Breast epithelium (tissue), 4 donors: ENCODE measurements at regions not wholly inside any gene's neighbourhood (a gene's known extent, or its start where the extent isn't known, plus 50 kb on each side); places are given as distances from the start of the nearest gene placed in this dataset.

Experiments used
- DNase-seq, 2 donors: peaks; one replicate each; pipeline ENCODE4 v3.0.0-alpha.2; 2019; ENCODE audit warnings: low spot score in 2 of 2
- H3K27ac ChIP-seq, 2 donors: fragments of 200-600 bp; sonication (generic) in 1 of 2; one replicate each; pipeline ENCODE4 v1.5.1; 2016 to 2019; ENCODE audit warnings: mild to moderate bottlenecking in 1 of 2
- H3K27me3 ChIP-seq, 2 donors: fragments of 200-600 bp; sonication (generic) in 1 of 2; one replicate each; pipeline versions ENCODE4 v1.5.1 to v1.6.0; 2017 to 2019; ENCODE audit warnings: control low read depth in 1 of 2, mild to moderate bottlenecking in 1 of 2
- H3K36me3 ChIP-seq: fragments of 200-600 bp; one replicate; pipeline ENCODE4 v1.5.1; 2019
- H3K4me1 ChIP-seq, 2 donors: fragments of 200-600 bp; sonication (generic); one replicate each; pipeline ENCODE4 v1.5.1; 2016 to 2019; ENCODE audit warnings: control low read depth in 1 of 2
- H3K4me3 ChIP-seq, 3 donors: fragments of 200-600 bp; sonication (generic); 1 replicate in 2 of 3; 2 replicates in 1 of 3; pipeline ENCODE4 v1.5.1; 2016 to 2019; ENCODE audit warnings: mild to moderate bottlenecking in 3 of 3, moderate library complexity in 2 of 3
- H3K9me3 ChIP-seq, 2 donors: fragments of 200-600 bp; sonication (generic) in 1 of 2; one replicate each; pipeline ENCODE4 v1.5.1; 2016 to 2019; ENCODE audit warnings: control low read depth in 1 of 2
- POLR2A ChIP-seq: fragments of 450-650 bp; IDR thresholded peaks from one replicate; pipeline ENCODE4 v1.6.1; 2016; ENCODE audit warnings: antibody characterized with exemption, mild to moderate bottlenecking, moderate library complexity
- POLR2AphosphoS5 ChIP-seq, 3 donors: sonication (generic); formaldehyde crosslinking; IDR thresholded peaks; one replicate each; pipeline ENCODE4 v1.6.1; 2017; ENCODE audit warnings: antibody characterized with exemption in 3 of 3
- intact Hi-C: fragments of 100-400 bp; cut with DNase I; formaldehyde crosslinking; loops from one replicate; pipeline ENCODE4 v1.15.1; 2023; ENCODE audit warnings: low total_unique reads
- TF ChIP-seq, protein P1 (sequence below), 3 donors: fragments of 450-650 bp; IDR thresholded peaks; one replicate each; pipeline ENCODE4 v1.5.1; 2016 to 2017; ENCODE audit warnings: antibody characterized with exemption in 3 of 3, mild to moderate bottlenecking in 3 of 3, moderate library complexity in 3 of 3

DNA sequence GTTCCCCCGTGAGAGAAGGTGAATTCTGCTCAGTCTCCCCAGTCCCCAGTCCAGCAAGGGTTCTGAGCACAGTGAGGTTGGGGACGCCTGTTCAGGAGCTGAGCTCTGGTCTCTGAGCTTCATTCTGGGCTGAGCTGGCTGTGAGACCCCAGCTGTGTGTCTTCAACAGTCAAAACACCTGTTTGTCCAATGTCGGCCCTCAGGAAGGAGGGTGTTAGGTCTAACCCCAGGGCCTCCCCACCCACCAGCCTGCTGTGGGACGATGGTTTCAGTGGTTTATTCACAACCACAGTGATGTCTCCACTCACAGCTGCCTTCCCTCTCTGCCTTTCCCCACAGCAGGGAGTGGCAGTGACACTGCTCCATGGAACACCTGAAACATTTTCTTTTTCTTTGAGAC, 1282.9 kb downstream of the TBC1D22A start:
- DNase-seq, result no peak
- Histone ChIP-seq H3K36me3 (no peaks in the 10 kb centered on the region), H3K9me3 (no peaks in the 10 kb centered on the region), H3K27ac (no peak overlapping the region), H3K27me3 (peaks cover 0 to 26% of the 10 kb centered on the region in 2 donors), H3K4me3 (no peak overlapping the region), H3K4me1 (no peaks in the 10 kb centered on the region)
- TF ChIP-seq, protein P1, sequence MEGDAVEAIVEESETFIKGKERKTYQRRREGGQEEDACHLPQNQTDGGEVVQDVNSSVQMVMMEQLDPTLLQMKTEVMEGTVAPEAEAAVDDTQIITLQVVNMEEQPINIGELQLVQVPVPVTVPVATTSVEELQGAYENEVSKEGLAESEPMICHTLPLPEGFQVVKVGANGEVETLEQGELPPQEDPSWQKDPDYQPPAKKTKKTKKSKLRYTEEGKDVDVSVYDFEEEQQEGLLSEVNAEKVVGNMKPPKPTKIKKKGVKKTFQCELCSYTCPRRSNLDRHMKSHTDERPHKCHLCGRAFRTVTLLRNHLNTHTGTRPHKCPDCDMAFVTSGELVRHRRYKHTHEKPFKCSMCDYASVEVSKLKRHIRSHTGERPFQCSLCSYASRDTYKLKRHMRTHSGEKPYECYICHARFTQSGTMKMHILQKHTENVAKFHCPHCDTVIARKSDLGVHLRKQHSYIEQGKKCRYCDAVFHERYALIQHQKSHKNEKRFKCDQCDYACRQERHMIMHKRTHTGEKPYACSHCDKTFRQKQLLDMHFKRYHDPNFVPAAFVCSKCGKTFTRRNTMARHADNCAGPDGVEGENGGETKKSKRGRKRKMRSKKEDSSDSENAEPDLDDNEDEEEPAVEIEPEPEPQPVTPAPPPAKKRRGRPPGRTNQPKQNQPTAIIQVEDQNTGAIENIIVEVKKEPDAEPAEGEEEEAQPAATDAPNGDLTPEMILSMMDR (IDR thresholded peaks at IDR 0.05), result no peak
- TF ChIP-seq POLR2A, result no peak
- no peak for TF ChIP-seq POLR2AphosphoS5 (IDR thresholded peaks at IDR 0.05)
- intact Hi-C loops, result no loop called here

DNA sequence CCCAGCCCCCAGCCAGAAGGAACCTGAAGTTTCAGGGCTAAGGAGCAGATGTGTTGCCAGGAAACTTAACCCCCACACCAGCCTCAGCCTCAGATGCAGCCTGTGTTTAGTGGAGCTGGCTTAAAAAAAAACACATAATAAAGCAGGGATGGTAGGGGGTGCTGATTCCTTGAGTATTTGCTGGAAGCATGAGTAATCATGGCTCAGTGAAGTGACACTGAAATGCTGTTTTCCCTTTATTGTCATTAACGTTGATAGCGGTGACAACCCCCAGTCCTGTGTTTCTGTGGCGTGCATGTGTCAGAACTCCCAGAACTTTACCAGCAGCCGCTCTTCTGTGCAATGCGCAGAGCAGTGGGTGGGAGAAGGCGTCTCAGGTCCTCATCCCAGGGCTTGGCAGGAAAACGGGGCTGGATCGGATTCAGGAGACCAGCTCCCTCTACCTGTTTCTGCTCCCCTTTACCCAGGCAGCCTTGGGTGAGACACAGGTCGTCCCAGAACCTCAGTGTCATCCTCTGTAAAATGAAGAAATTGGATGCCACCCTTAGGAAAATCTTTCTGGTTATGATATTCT, 1282.1 kb downstream of the TBC1D22A start:
- H3K4me1 ChIP-seq, result no peaks in the 10 kb centered on the region
- no peaks in the 10 kb centered on the region for H3K9me3 ChIP-seq
- peaks cover 0 to 26% of the 10 kb centered on the region in 2 donors for H3K27me3 ChIP-seq
- TF ChIP-seq POLR2AphosphoS5 (IDR thresholded peaks at IDR 0.05), result no peak
- TF ChIP-seq POLR2A, result no peak
- TF ChIP-seq, protein P1 (IDR thresholded peaks at IDR 0.05), result no peak
- no peak overlapping the region for H3K4me3 ChIP-seq
- DNase-seq, result no peak
- no peak overlapping the region for H3K27ac ChIP-seq
- intact Hi-C loops, result no loop called here
- no peaks in the 10 kb centered on the region for H3K36me3 ChIP-seq

DNA sequence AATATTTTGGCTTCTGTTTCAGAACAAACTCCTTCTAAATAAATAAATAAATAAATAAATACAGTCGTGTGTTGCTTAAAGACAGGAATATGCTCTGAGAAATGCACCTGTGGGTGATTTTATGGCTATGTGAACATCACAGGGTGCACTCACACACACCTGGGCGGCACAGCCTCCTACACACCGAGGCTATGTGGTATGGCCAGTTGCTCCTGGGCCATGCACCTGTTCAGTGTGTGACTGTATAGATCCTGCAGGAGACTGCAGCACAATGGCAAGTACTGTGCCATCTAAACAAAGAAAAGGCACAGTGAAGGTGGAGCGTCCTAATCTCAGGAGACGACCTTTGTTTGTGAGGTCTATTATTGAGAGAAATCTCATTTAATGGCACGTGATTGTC, 1281.1 kb downstream of the TBC1D22A start:
- no peak for DNase-seq
- H3K4me3 ChIP-seq, result no peak overlapping the region
- H3K36me3 ChIP-seq, result no peaks in the 10 kb centered on the region
- intact Hi-C loops, result no loop called here
- no peaks in the 10 kb centered on the region for H3K9me3 ChIP-seq
- TF ChIP-seq, protein P1 (IDR thresholded peaks at IDR 0.05), result no peak
- no peak for TF ChIP-seq POLR2A
- no peak for TF ChIP-seq POLR2AphosphoS5 (IDR thresholded peaks at IDR 0.05)
- H3K27ac ChIP-seq, result no peak overlapping the region
- peaks cover 0 to 26% of the 10 kb centered on the region in 2 donors for H3K27me3 ChIP-seq
- no peaks in the 10 kb centered on the region for H3K4me1 ChIP-seq

DNA sequence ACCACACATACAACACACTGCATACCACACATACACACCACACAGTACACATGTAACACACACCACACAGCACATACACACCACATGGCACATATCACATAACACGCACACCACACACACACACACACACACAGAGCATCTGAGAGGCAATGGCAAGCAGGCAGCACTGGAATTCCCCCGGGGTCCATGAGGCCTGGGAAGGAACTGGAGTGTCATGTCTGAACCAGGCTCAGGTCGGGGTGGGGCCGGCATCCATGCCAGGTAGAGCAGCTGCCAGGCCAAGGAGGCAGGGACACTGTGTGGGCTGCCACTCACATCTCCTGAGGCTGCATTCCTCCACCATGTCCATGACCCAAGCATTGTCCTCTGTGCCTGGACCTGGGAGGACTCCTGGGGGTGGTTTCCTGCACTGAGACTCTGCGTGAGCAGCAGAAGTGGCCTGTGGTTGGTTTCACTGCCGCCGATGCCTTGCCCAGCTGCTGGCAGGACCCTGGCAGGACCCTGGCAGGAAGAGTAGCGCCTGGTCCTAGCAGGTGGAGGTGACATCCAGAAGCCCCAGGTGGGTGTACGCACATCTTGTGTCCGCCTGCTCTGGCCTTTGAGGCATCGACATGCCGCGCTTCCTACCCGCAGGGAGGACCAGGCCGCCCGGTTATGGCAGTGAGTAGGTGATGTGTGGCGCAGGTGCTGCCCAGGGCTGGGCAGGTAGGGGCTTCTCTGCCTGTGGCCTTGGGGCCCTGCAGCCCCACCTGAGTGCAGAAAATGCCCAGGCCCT, 1280.4 kb downstream of the TBC1D22A start:
- no peak for TF ChIP-seq POLR2A
- TF ChIP-seq, protein P1 (IDR thresholded peaks at IDR 0.05), result no peak
- no peak for TF ChIP-seq POLR2AphosphoS5 (IDR thresholded peaks at IDR 0.05)
- DNase-seq, result no peak
- Histone ChIP-seq H3K9me3 (no peaks in the 10 kb centered on the region), H3K4me1 (no peaks in the 10 kb centered on the region), H3K36me3 (no peaks in the 10 kb centered on the region), H3K4me3 (no peak overlapping the region), H3K27me3 (peaks cover 0 to 31% of the 10 kb centered on the region in 2 donors), H3K27ac (no peak overlapping the region)
- intact Hi-C loops, result no loop called here

DNA sequence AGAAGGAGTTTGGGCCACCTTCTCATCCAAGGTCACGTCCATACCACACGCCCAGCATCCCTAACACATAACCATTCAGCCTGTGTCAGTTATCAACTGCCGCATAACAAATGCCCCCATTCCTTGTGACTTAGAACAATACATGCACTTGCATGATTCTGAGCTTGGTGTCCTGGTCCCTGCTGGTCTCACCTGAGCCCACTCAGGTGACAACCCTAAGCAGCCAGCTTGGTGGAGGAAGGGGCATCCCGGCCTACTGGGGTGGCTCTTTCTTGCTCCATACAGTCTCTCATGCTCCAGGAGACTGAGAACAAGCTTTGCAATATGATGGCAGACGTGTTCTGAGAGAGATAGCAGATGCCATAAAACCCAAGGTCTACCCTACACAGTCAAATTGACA, 1276.9 kb downstream of the TBC1D22A start:
- Histone ChIP-seq H3K4me3 (no peak overlapping the region), H3K9me3 (no peaks in the 10 kb centered on the region), H3K36me3 (no peaks in the 10 kb centered on the region), H3K4me1 (no peaks in the 10 kb centered on the region), H3K27ac (no peak overlapping the region), H3K27me3 (peaks cover 0 to 49% of the 10 kb centered on the region in 2 donors)
- intact Hi-C loops, result no loop called here
- TF ChIP-seq POLR2AphosphoS5 (IDR thresholded peaks at IDR 0.05), result no peak
- TF ChIP-seq, protein P1 (IDR thresholded peaks at IDR 0.05), result no peak
- TF ChIP-seq POLR2A, result no peak
- DNase-seq, result no peak
